LNCAP (cell line): ENCODE measurements at regions not wholly inside any gene's neighbourhood (a gene's known extent, or its start where the extent isn't known, plus 50 kb on each side); places are given as distances from the start of the nearest gene placed in this dataset.

Source experiments
- TF ChIP-seq, protein P1 (sequence below): fragments of 450-650 bp; IDR thresholded peaks from 2 replicates; pipeline ENCODE4 v1.5.1; 2017; ENCODE audit warnings: mild to moderate bottlenecking

- TF ChIP-seq, protein P1, sequence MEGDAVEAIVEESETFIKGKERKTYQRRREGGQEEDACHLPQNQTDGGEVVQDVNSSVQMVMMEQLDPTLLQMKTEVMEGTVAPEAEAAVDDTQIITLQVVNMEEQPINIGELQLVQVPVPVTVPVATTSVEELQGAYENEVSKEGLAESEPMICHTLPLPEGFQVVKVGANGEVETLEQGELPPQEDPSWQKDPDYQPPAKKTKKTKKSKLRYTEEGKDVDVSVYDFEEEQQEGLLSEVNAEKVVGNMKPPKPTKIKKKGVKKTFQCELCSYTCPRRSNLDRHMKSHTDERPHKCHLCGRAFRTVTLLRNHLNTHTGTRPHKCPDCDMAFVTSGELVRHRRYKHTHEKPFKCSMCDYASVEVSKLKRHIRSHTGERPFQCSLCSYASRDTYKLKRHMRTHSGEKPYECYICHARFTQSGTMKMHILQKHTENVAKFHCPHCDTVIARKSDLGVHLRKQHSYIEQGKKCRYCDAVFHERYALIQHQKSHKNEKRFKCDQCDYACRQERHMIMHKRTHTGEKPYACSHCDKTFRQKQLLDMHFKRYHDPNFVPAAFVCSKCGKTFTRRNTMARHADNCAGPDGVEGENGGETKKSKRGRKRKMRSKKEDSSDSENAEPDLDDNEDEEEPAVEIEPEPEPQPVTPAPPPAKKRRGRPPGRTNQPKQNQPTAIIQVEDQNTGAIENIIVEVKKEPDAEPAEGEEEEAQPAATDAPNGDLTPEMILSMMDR, result no peak
Measured at GRCh38 chr1:106121728-106122127, 934.7 kb upstream of the PRMT6 start.

GRCh38 chr1:106134561-106134960 lies 921.9 kb upstream of the PRMT6 start:
- TF ChIP-seq, protein P1, result no peak

DNA sequence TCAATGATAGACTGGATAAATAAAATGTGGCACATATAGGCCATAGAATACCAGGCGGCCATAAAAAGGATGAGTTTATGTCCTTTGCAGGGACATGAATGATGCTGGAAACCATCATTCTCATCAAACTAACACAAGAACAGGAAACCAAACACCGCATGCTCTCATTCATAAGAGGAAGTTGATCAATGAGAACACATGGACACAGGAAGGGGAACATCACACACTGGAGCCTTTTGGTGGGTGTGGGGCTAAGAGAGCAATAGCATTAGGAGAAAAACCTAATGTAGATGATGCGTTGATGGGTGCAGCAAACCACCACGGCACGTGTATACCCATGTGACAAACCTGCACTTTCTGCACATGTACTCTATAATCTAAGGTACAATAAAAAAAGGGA lies 883.4 kb upstream of the PRMT6 start:
- TF ChIP-seq, protein P1, result no peak

DNA sequence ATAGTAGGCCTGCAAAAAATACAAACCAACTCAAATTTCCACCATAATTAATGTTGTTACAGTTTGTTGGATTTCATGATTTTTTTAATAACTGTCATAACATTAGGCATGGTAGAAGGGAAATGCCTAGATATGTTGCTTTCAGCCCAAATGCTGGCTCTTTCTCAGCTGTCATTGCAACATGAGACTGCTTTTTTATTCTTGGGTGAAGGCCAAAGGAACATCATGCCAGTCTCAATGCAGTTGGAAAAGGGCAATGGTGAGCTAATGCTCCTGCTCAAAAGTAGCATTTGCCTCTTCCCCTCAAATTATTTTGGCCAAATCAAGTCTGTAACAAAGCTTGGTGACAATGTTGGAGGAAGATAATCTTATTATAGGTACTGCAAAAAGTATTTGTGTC lies 877.7 kb upstream of the PRMT6 start:
- TF ChIP-seq, protein P1, result no peak

DNA sequence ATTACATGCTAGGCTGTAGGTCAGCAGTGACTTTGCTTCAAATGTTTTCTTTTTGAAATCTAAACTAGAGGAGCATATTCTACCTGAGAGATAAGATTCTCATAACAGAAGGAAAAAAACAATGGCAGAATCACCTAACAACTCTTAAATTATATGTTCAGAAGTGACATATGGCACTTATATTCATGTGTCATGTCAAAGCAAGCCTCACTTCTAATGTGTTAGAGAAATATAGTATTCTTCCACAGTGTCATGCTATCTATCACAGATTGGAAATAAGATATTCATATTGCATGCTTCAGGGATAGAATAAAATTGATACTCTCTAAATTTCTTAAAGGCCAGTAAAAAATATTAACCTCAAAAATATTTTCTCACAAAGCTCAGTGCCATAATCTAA lies 874.6 kb upstream of the PRMT6 start:
- TF ChIP-seq, protein P1, result no peak

DNA sequence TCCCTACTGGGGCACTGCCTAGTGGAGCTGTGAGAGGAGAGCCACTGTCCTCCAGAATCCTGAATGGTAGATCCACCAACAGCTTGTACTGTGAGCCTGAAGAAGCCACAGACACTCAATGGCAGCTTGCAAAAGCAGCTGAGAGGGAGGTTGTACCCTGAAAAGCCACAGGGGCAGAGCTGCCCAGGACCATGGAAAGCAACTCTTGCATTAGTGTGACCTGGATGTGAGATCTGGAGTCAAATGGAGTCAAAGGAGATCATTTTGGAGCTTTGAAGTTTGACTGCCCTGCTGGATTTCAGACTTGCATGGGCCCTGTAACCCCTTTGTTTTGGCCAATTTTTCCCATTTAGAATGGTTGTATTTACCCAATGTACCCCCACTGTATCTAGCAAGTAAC lies 871.4 kb upstream of the PRMT6 start:
- TF ChIP-seq, protein P1, result no peak

DNA sequence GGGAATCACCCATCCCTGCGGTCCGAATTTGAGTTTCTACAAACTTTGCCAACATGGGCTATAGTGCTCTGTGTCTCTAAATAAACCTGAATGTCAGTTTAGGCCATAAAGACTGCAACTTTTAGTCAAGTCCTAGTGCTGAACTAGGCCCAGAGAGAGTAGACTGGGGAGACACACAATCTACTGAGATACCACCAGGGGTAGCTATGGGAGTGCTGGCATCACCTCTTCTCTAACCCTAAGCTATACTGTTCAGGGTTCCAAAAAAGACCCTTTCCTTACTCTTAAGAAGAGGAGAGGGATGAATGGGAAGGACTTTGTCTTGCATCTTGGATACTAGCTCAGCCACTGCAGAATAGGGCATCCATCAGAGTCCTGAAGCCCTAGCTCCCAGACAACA lies 866.7 kb upstream of the PRMT6 start:
- TF ChIP-seq, protein P1, result no peak

- TF ChIP-seq, protein P1, result no peak
Measured at GRCh38 chr1:106194206-106194605, 862.3 kb upstream of the PRMT6 start.
